Upper lobe of left lung (tissue), 6 donors: ENCODE measurements at regions not wholly inside any gene's neighbourhood (a gene's known extent, or its start where the extent isn't known, plus 50 kb on each side); places are given as distances from the start of the nearest gene placed in this dataset.

ENCODE experiments used
- ATAC-seq, 2 donors: fragments of 200-7000 bp; cut with Tn5 transposase; one replicate each; pipeline ENCODE4 v1.9.1; 2022; ENCODE audit warnings: mild to moderate bottlenecking in 2 of 2, moderate library complexity in 2 of 2; ENCODE audit not compliant: low FRiP score in 2 of 2
- DNase-seq, 2 donors: peaks; one replicate each; pipeline ENCODE4 v3.0.0-alpha.2; 2019 to 2020
- H3K27ac ChIP-seq, 4 donors: fragments of 200-600 bp; sonication (generic); one replicate each; pipeline ENCODE4 v1.5.1; 2016 to 2019
- H3K27me3 ChIP-seq, 4 donors: fragments of 200-600 bp; sonication (generic); one replicate each; pipeline ENCODE4 v1.5.1; 2017 to 2019
- H3K36me3 ChIP-seq, 4 donors: fragments of 200-600 bp; sonication (generic); one replicate each; pipeline ENCODE4 v1.5.1; 2016 to 2019
- H3K4me1 ChIP-seq, 4 donors: fragments of 200-600 bp; sonication (generic); one replicate each; pipeline ENCODE4 v1.5.1; 2018 to 2019
- H3K4me3 ChIP-seq, 4 donors: fragments of 200-600 bp; sonication (generic); one replicate each; pipeline ENCODE4 v1.5.1; 2017 to 2019; ENCODE audit warnings: mild to moderate bottlenecking in 2 of 4, moderate library complexity in 1 of 4
- H3K9me3 ChIP-seq, 4 donors: fragments of 200-600 bp; sonication (generic); one replicate each; pipeline ENCODE4 v1.5.1; 2018 to 2019
- EP300 ChIP-seq, 4 donors: sonication (generic); formaldehyde crosslinking; IDR thresholded peaks; one replicate each; pipeline ENCODE4 v1.5.1; 2017; ENCODE audit warnings: antibody characterized with exemption in 4 of 4, control low read depth in 2 of 4
- POLR2A ChIP-seq, 4 donors: fragments of 450-650 bp; IDR thresholded peaks; one replicate each; pipeline ENCODE4 v1.5.1; 2016 to 2017; ENCODE audit warnings: antibody characterized with exemption in 4 of 4, mild to moderate bottlenecking in 2 of 4
- POLR2AphosphoS5 ChIP-seq, 2 donors: sonication (generic); formaldehyde crosslinking; IDR thresholded peaks; one replicate each; pipeline ENCODE4 v1.5.1; 2017; ENCODE audit warnings: antibody characterized with exemption in 2 of 2
- WGBS, 2 donors: methylation state at CpG; one replicate each; pipeline ENCODE4 v1.1.5; 2017 to 2018; 5-methylcytosine and 5-hydroxymethylcytosine counted together
- TF ChIP-seq, protein P1 (sequence below), 6 experiments: fragments of 450-650 bp in 4 of 6; fragments of 200-600 bp in 2 of 6; sonication (generic) in 2 of 6; IDR thresholded peaks; one replicate each; pipeline ENCODE4 v1.5.1; 2016 to 2019; ENCODE audit warnings: antibody characterized with exemption in 6 of 6
- donor health status: DM: no; HTN: no; CAD: no; lungs with moderate emphysema.
- donor health status: DM: no; HTN: yes; CAD: no; lungs with severe emphysema.

GRCh38 chr1:201598396-201598795, 59.5 kb downstream of the NAV1 start:
- Histone ChIP-seq H3K27ac (peak overlapping the region; percentile 44 to 76 (median 74)), H3K4me3 (no peak overlapping the region), H3K27me3 (no peaks in the 10 kb centered on the region), H3K36me3 (no peaks in the 10 kb centered on the region), H3K9me3 (no peaks in the 10 kb centered on the region), H3K4me1 (peaks cover 16 to 39% (median 28%) of the 10 kb centered on the region in 4 donors)
- 70 to 74% methylated on average over 10 of the region's 10 CpGs for WGBS, 2 donors
- no peak for TF ChIP-seq EP300 (IDR thresholded peaks at IDR 0.05)
- TF ChIP-seq, protein P1, sequence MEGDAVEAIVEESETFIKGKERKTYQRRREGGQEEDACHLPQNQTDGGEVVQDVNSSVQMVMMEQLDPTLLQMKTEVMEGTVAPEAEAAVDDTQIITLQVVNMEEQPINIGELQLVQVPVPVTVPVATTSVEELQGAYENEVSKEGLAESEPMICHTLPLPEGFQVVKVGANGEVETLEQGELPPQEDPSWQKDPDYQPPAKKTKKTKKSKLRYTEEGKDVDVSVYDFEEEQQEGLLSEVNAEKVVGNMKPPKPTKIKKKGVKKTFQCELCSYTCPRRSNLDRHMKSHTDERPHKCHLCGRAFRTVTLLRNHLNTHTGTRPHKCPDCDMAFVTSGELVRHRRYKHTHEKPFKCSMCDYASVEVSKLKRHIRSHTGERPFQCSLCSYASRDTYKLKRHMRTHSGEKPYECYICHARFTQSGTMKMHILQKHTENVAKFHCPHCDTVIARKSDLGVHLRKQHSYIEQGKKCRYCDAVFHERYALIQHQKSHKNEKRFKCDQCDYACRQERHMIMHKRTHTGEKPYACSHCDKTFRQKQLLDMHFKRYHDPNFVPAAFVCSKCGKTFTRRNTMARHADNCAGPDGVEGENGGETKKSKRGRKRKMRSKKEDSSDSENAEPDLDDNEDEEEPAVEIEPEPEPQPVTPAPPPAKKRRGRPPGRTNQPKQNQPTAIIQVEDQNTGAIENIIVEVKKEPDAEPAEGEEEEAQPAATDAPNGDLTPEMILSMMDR (IDR thresholded peaks at IDR 0.05) = no peak
- no peak for TF ChIP-seq POLR2A (IDR thresholded peaks at IDR 0.05)
- TF ChIP-seq POLR2AphosphoS5 (IDR thresholded peaks at IDR 0.05) = no peak
- ATAC-seq (no peak), DNase-seq (no peak)

DNA sequence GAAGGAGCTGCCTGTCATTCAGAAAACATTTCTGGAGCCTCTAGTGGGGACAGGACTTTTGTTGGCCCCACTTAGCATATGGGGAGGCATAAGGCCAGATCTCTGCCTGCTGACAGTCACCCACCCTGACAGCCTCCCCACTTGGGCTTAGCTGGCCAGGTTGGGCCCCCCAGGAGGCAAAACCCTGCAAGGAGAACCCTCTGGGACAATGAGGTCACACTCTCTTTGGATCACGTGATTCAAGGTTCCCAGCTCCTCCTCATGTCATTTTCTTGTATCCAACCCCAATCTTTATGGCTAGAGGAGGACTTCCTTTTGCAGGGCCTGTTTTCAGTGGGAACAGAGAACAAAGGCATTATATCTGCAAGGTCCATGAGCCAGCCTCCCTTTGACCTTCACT, 60.0 kb downstream of the NAV1 start:
- no peak overlapping the region for H3K4me3 ChIP-seq
- H3K27ac ChIP-seq = peak overlapping the region in 2 of 4 donors; percentile 75 to 76
- H3K9me3 ChIP-seq = no peaks in the 10 kb centered on the region
- TF ChIP-seq POLR2A (IDR thresholded peaks at IDR 0.05) (no peak), POLR2AphosphoS5 (IDR thresholded peaks at IDR 0.05) (no peak), EP300 (IDR thresholded peaks at IDR 0.05) (no peak)
- TF ChIP-seq, protein P1 (IDR thresholded peaks at IDR 0.05) = no peak
- no peaks in the 10 kb centered on the region for H3K27me3 ChIP-seq
- ATAC-seq (no peak), DNase-seq (no peak)
- 77 to 90% methylated on average over 1 of the region's 1 CpG for WGBS, 2 donors
- peaks cover 10 to 34% (median 23%) of the 10 kb centered on the region in 4 donors for H3K4me1 ChIP-seq
- no peaks in the 10 kb centered on the region for H3K36me3 ChIP-seq

DNA sequence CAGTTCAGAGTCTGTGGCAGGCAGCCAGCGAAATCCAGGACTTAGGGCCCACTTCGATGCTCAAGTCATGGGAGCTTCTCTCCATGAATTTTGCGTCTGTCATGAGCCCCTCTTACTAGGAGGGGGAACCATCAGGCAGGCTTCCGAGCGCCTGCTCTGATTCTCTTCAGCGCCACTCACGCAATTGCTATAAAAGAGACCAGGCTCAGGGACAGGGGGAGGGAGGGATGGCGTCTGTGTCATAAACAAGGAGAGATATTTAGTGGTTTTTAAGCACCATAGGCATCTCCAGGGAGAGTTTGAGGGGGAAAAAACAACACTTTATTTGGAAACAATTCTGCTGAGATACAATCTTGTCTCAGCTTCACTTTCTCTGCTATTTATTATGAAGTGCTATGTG, 60.6 kb downstream of the NAV1 start:
- no peak overlapping the region for H3K27ac ChIP-seq
- H3K9me3 ChIP-seq = no peaks in the 10 kb centered on the region
- no peaks in the 10 kb centered on the region for H3K27me3 ChIP-seq
- 92 to 93% methylated on average over 8 of the region's 8 CpGs for WGBS, 2 donors
- H3K36me3 ChIP-seq = no peaks in the 10 kb centered on the region
- TF ChIP-seq POLR2AphosphoS5 (IDR thresholded peaks at IDR 0.05) = no peak
- TF ChIP-seq, protein P1 (IDR thresholded peaks at IDR 0.05) = no peak
- TF ChIP-seq POLR2A (IDR thresholded peaks at IDR 0.05) = no peak
- TF ChIP-seq EP300 (IDR thresholded peaks at IDR 0.05) = no peak
- H3K4me1 ChIP-seq = peaks cover 8 to 33% (median 18%) of the 10 kb centered on the region in 4 donors
- no peak overlapping the region for H3K4me3 ChIP-seq
- no peak for DNase-seq
- ATAC-seq = no peak

GRCh38 chr1:201602413-201603265, 63.7 kb downstream of the NAV1 start:
- 85 to 89% methylated on average over 7 of the region's 7 CpGs for WGBS, 2 donors
- Histone ChIP-seq H3K9me3 (no peaks in the 10 kb centered on the region), H3K4me3 (no peak overlapping the region), H3K27ac (no peak overlapping the region), H3K27me3 (no peaks in the 10 kb centered on the region), H3K36me3 (no peaks in the 10 kb centered on the region), H3K4me1 (peaks cover 8 to 20% (median 16%) of the 10 kb centered on the region in 4 donors)
- ATAC-seq (peak in 1 of 2 donors; percentile 90), DNase-seq (no peak)
- no peak for TF ChIP-seq POLR2A (IDR thresholded peaks at IDR 0.05)
- TF ChIP-seq, protein P1 (IDR thresholded peaks at IDR 0.05) = no peak
- no peak for TF ChIP-seq POLR2AphosphoS5 (IDR thresholded peaks at IDR 0.05)
- no peak for TF ChIP-seq EP300 (IDR thresholded peaks at IDR 0.05)
